Erythroblast (primary cell): ENCODE measurements at regions not wholly inside any gene's neighbourhood (a gene's known extent, or its start where the extent isn't known, plus 50 kb on each side); places are given as distances from the start of the nearest gene placed in this dataset.

Experiments used
- GATA1 ChIP-seq: IDR thresholded peaks from 2 replicates; pipeline ENCODE4 v1.6.1; 2011; ENCODE audit warnings: low read depth, mild to moderate bottlenecking, control low read depth, low read length, moderate library complexity
- POLR2A ChIP-seq: IDR thresholded peaks from 2 replicates; pipeline ENCODE4 v1.6.1; 2011; ENCODE audit warnings: mild to moderate bottlenecking, low read length

DNA sequence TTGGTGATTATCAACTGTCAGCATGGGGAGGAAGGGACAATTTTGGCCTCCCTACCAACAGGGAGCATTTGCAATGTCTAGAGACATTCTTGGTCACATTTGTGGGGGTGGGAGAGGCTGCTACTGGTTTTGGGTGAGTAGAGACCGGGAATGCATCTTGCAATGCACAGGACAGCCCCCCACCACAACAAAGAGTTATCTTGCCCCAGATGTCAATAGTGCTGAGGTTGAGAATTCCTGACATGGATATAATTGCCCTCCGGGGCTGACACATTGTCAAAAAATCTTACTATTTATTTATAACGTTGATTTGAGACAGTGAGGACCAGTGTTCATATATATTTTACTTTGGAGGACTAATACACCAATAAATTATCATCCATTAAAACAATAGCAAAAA, 316.1 kb downstream of the PSAT1 start:
- no peak for TF ChIP-seq POLR2A
- TF ChIP-seq GATA1 = no peak
